Nephron (organoid): ENCODE measurements at regions not wholly inside any gene's neighbourhood (a gene's known extent, or its start where the extent isn't known, plus 50 kb on each side); places are given as distances from the start of the nearest gene placed in this dataset.

Experiments used
- H3K27ac Mint-ChIP-seq, 3 experiments: 2 replicates each; pipeline ENCODE4 v1.8.0; 2020; ENCODE audit warnings: mixed read lengths in 3 of 3, mild to moderate bottlenecking in 2 of 3, moderate library complexity in 1 of 3
- H3K27me3 Mint-ChIP-seq: 2 replicates; pipeline ENCODE4 v1.8.0; 2021; ENCODE audit warnings: low read depth, mild to moderate bottlenecking, moderate library complexity, mixed read lengths
- H3K36me3 Mint-ChIP-seq: 2 replicates; pipeline ENCODE4 v1.8.0; 2020; ENCODE audit warnings: low read depth, mixed read lengths
- H3K4me1 Mint-ChIP-seq: 2 replicates; pipeline ENCODE4 v1.8.0; 2020; ENCODE audit warnings: mixed read lengths
- H3K4me3 Mint-ChIP-seq, 3 experiments: 2 replicates each; pipeline ENCODE4 v1.8.0; 2020; ENCODE audit warnings: mild to moderate bottlenecking in 3 of 3, mixed read lengths in 3 of 3, moderate library complexity in 2 of 3
- H3K9me3 Mint-ChIP-seq: 2 replicates; pipeline ENCODE4 v1.8.0; 2020; ENCODE audit warnings: mixed read lengths
- TF ChIP-seq, protein P1 (sequence below), 3 experiments: fragments of 200-600 bp; sonication (generic); IDR thresholded peaks; one replicate each; pipeline ENCODE4 v1.5.0; 2021; ENCODE audit warnings: antibody characterized with exemption in 3 of 3; ENCODE audit not compliant: unreplicated experiment in 3 of 3

GRCh38 chr18:64410685-64411084 lies 261.8 kb upstream of the LINC00305 start:
- Mint-ChIP-seq H3K4me3 (no peak overlapping the region), H3K27ac (no peak overlapping the region), H3K36me3 (no peaks in the 10 kb centered on the region), H3K27me3 (peaks cover 3% of the 10 kb centered on the region), H3K4me1 (peaks cover under 1% of the 10 kb centered on the region), H3K9me3 (no peaks in the 10 kb centered on the region)
- TF ChIP-seq, protein P1, sequence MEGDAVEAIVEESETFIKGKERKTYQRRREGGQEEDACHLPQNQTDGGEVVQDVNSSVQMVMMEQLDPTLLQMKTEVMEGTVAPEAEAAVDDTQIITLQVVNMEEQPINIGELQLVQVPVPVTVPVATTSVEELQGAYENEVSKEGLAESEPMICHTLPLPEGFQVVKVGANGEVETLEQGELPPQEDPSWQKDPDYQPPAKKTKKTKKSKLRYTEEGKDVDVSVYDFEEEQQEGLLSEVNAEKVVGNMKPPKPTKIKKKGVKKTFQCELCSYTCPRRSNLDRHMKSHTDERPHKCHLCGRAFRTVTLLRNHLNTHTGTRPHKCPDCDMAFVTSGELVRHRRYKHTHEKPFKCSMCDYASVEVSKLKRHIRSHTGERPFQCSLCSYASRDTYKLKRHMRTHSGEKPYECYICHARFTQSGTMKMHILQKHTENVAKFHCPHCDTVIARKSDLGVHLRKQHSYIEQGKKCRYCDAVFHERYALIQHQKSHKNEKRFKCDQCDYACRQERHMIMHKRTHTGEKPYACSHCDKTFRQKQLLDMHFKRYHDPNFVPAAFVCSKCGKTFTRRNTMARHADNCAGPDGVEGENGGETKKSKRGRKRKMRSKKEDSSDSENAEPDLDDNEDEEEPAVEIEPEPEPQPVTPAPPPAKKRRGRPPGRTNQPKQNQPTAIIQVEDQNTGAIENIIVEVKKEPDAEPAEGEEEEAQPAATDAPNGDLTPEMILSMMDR (IDR thresholded peaks at IDR 0.05; ENCODE audit: unreplicated experiment in 3 of 3) = no peak

GRCh38 chr18:64409511-64409910 lies 260.6 kb upstream of the LINC00305 start:
- peaks cover 3% of the 10 kb centered on the region for H3K27me3 Mint-ChIP-seq
- TF ChIP-seq, protein P1 (IDR thresholded peaks at IDR 0.05; ENCODE audit: unreplicated experiment in 3 of 3) = peak; percentile 27 to 55 (median 39)

DNA sequence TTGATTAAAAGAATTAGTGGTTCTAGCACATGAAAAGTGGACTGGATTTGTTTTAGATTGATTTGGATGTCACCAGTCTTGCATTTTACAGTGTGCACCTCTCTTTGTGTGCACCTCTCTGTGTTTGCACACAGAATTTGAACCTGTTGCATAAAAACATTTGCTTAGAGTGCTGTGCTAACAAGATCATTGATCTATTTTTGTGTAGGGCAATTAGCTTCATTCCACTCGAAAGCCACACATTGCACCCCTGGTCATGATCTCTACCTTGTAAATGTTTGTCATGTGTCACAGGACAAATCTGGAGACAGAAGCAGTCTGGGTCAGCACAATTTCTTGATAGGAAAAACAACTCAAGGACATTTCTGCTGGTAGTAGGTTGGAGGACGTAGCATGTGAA lies 258.7 kb upstream of the LINC00305 start:
- H3K27me3 Mint-ChIP-seq = peaks cover 3% of the 10 kb centered on the region
- no peak overlapping the region for H3K27ac Mint-ChIP-seq
- H3K4me1 Mint-ChIP-seq = peaks cover 14% of the 10 kb centered on the region
- TF ChIP-seq, protein P1 (IDR thresholded peaks at IDR 0.05; ENCODE audit: unreplicated experiment in 3 of 3) = no peak
- H3K9me3 Mint-ChIP-seq = no peaks in the 10 kb centered on the region
- no peak overlapping the region for H3K4me3 Mint-ChIP-seq
- H3K36me3 Mint-ChIP-seq = no peaks in the 10 kb centered on the region

More at GRCh38 chr18:64409511-64409910, 260.6 kb upstream of the LINC00305 start:
- no peaks in the 10 kb centered on the region for H3K9me3 Mint-ChIP-seq
- peaks cover 8% of the 10 kb centered on the region for H3K4me1 Mint-ChIP-seq
- no peak overlapping the region for H3K27ac Mint-ChIP-seq
- no peak overlapping the region for H3K4me3 Mint-ChIP-seq
- no peaks in the 10 kb centered on the region for H3K36me3 Mint-ChIP-seq

- no peak overlapping the region for H3K4me3 Mint-ChIP-seq
- peaks cover 22% of the 10 kb centered on the region for H3K4me1 Mint-ChIP-seq
- H3K36me3 Mint-ChIP-seq = no peaks in the 10 kb centered on the region
- H3K9me3 Mint-ChIP-seq = no peaks in the 10 kb centered on the region
- TF ChIP-seq, protein P1 (IDR thresholded peaks at IDR 0.05; ENCODE audit: unreplicated experiment in 3 of 3) = no peak
- H3K27me3 Mint-ChIP-seq = no peaks in the 10 kb centered on the region
- peak overlapping the region in 1 of 3 experiments; percentile 26 for H3K27ac Mint-ChIP-seq
Measured at GRCh38 chr18:64405161-64405560, 256.3 kb upstream of the LINC00305 start.

GRCh38 chr18:64403784-64404503 lies 255.1 kb upstream of the LINC00305 start:
- H3K9me3 Mint-ChIP-seq = no peaks in the 10 kb centered on the region
- H3K27me3 Mint-ChIP-seq = no peaks in the 10 kb centered on the region
- H3K4me3 Mint-ChIP-seq = no peak overlapping the region
- TF ChIP-seq, protein P1 (IDR thresholded peaks at IDR 0.05; ENCODE audit: unreplicated experiment in 3 of 3) = no peak
- peaks cover 22% of the 10 kb centered on the region for H3K4me1 Mint-ChIP-seq
- no peak overlapping the region for H3K27ac Mint-ChIP-seq
- no peaks in the 10 kb centered on the region for H3K36me3 Mint-ChIP-seq

DNA sequence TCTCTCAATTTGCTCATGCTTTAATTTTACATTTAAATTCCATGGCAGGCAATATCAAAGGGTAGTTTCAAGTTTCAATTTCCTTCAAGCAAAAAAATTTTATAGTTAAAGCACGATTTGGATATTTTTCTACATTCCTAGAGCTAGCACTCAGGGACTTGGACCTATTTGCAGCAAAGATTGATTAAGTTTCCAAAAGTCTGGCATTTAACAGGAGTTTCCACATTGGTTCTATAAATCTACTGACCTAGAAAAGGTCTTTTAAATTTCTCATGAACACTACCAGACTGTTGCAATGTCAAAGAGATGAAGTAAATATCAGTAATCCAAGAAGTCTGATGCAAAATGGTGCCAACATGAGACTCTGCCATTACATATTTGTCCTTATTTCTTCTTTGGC lies 253.7 kb upstream of the LINC00305 start:
- H3K9me3 Mint-ChIP-seq = no peaks in the 10 kb centered on the region
- H3K4me1 Mint-ChIP-seq = peaks cover 22% of the 10 kb centered on the region
- no peak overlapping the region for H3K4me3 Mint-ChIP-seq
- H3K27me3 Mint-ChIP-seq = no peaks in the 10 kb centered on the region
- no peaks in the 10 kb centered on the region for H3K36me3 Mint-ChIP-seq
- TF ChIP-seq, protein P1 (IDR thresholded peaks at IDR 0.05; ENCODE audit: unreplicated experiment in 3 of 3) = no peak
- H3K27ac Mint-ChIP-seq = peak overlapping the region in 2 of 3 experiments; percentile 8 to 82
